NB4 (cell line): ENCODE measurements at regions not wholly inside any gene's neighbourhood (a gene's known extent, or its start where the extent isn't known, plus 50 kb on each side); places are given as distances from the start of the nearest gene placed in this dataset.
"Not testable (repeated sequence)": the region's sequence is repeated elsewhere in the genome, so short reads cannot be mapped to it uniquely, and the experiment has no call there.

ENCODE experiments used
- CTCF ChIP-seq: IDR thresholded peaks from one replicate; pipeline ENCODE4 v1.5.1; 2012; ENCODE audit warnings: low read depth, low read length
- MAX ChIP-seq: IDR thresholded peaks from 2 replicates; pipeline ENCODE4 v1.6.1; 2011; ENCODE audit warnings: low read depth, low read length
- MYC ChIP-seq: IDR thresholded peaks from 2 replicates; pipeline ENCODE4 v1.6.1; 2011; ENCODE audit warnings: low read depth, low read length
- POLR2A ChIP-seq: IDR thresholded peaks from 2 replicates; pipeline ENCODE4 v1.6.1; 2011; ENCODE audit warnings: mild to moderate bottlenecking; ENCODE audit not compliant: insufficient read length; ENCODE audit errors: extremely low read depth

GRCh38 chr16:87049216-87049615 lies 268.0 kb downstream of the C16orf95 start:
- not testable (repeated sequence) for TF ChIP-seq CTCF, POLR2A, MAX, MYC
